ENCODE measurements at regions not wholly inside any gene's neighbourhood (a gene's known extent, or its start where the extent isn't known, plus 50 kb on each side); places are given as distances from the start of the nearest gene placed in this dataset.

DNA sequence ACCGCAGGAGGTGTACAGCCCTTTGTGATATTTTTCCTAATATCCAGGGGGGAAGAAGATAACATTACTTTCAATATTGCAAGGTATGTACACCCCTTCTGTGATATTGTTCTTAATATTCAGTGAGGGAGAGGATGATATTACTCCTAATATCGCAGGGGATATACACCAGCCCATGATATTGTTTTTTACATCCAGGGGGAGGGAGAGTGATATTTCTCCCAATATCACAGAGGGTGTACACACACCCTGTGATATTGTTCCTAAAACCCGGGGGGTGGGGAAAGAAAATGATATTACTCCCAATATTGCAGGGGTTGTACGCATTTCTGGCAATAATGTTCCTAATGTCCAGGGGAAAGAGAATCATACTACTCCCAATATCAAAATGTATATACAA lies 58.0 kb upstream of the SLC25A48 start:
- Mint-ChIP-seq H3K36me3 (ENCODE audit: low read depth) (no peaks in the 10 kb centered on the region), H3K27me3 (ENCODE audit: low read depth) (peaks cover 49% of the 10 kb centered on the region), H3K27ac (no peak overlapping the region), H3K4me1 (no peaks in the 10 kb centered on the region), H3K9me3 (peaks cover 7% of the 10 kb centered on the region), H3K4me3 (no peak overlapping the region)
- TF ChIP-seq, protein P1, sequence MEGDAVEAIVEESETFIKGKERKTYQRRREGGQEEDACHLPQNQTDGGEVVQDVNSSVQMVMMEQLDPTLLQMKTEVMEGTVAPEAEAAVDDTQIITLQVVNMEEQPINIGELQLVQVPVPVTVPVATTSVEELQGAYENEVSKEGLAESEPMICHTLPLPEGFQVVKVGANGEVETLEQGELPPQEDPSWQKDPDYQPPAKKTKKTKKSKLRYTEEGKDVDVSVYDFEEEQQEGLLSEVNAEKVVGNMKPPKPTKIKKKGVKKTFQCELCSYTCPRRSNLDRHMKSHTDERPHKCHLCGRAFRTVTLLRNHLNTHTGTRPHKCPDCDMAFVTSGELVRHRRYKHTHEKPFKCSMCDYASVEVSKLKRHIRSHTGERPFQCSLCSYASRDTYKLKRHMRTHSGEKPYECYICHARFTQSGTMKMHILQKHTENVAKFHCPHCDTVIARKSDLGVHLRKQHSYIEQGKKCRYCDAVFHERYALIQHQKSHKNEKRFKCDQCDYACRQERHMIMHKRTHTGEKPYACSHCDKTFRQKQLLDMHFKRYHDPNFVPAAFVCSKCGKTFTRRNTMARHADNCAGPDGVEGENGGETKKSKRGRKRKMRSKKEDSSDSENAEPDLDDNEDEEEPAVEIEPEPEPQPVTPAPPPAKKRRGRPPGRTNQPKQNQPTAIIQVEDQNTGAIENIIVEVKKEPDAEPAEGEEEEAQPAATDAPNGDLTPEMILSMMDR (IDR thresholded peaks at IDR 0.05; ENCODE audit: unreplicated experiment in 3 of 3): no peak

DNA sequence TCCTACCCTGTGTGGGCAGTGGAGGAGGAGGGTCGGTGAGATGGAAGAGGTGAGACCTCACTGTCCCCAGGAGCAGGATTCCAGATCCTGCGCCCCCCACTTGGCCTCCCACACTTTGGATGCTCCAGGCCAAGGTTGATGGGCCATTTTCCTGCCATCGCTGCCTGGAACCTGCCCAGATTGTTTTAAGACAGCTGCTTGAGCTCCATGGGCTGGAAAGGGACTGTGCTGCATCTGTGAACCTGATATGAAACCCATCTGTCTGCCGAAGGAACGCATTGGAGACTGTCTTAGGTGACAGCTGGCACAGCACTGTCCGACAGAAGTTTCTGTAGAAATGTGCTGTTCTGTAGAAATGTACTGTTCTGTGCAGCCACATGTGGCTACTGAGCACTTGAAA lies 72.7 kb upstream of the SLC25A48 start:
- TF ChIP-seq, protein P1 (IDR thresholded peaks at IDR 0.05; ENCODE audit: unreplicated experiment in 3 of 3): no peak
- Mint-ChIP-seq H3K4me1 (no peaks in the 10 kb centered on the region), H3K27me3 (ENCODE audit: low read depth) (peaks cover 8% of the 10 kb centered on the region), H3K36me3 (ENCODE audit: low read depth) (no peaks in the 10 kb centered on the region), H3K4me3 (no peak overlapping the region), H3K9me3 (peaks cover 23% of the 10 kb centered on the region), H3K27ac (no peak overlapping the region)

DNA sequence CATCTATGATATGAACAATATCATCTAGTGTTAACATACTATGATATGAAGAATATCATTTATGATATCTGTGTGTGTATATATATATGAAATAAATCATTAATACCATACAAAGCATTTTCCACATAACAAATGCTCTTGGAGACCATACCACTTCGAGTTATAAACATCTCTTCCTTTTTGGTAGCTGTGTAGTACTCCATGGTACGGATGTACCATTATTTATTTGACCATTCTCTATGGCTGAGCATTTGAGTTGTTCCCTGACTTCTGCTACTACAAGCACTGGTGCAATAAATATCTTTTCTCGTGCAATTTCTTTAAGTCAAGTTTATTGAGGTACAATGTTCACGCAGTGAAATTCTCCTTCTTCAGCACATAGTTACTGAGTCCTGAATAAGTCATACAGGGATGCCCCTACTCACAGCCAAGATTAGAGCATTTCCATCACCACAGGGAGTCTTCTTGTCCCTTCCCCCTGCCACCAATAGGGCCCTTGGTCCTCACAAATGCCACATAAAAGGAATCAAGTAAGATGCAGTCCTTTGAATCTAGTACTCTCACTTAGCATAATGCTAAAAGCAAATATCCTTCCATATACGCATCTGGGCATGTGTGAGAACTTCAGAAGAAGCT lies 75.2 kb upstream of the SLC25A48 start:
- Mint-ChIP-seq H3K36me3 (ENCODE audit: low read depth) (no peaks in the 10 kb centered on the region), H3K4me3 (no peak overlapping the region), H3K4me1 (no peaks in the 10 kb centered on the region), H3K9me3 (peaks cover 4% of the 10 kb centered on the region), H3K27ac (no peak overlapping the region), H3K27me3 (ENCODE audit: low read depth) (peaks cover 8% of the 10 kb centered on the region)
- TF ChIP-seq, protein P1 (IDR thresholded peaks at IDR 0.05; ENCODE audit: unreplicated experiment in 3 of 3): no peak

DNA sequence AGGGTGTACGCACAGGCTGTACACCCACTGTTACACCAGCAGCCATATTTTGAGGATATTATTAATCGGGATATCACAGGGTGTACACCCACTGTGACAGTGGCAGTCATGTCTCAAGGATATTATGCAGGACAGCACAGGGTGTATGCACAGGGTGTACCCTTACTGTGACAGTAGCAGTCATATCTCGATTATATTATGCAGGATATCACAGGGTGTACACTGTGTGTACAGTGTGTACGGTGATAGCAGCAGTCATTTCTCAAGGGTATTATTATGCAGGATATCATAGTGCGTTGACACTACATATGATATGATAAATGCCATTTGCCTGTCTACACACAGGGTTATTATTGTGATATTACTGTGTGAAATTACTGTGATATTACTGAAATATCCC lies 80.5 kb upstream of the SLC25A48 start:
- TF ChIP-seq, protein P1 (IDR thresholded peaks at IDR 0.05; ENCODE audit: unreplicated experiment in 3 of 3): no peak
- Mint-ChIP-seq H3K9me3 (no peaks in the 10 kb centered on the region), H3K4me3 (no peak overlapping the region), H3K27ac (no peak overlapping the region), H3K4me1 (no peaks in the 10 kb centered on the region), H3K27me3 (ENCODE audit: low read depth) (no peaks in the 10 kb centered on the region), H3K36me3 (ENCODE audit: low read depth) (no peaks in the 10 kb centered on the region)

DNA sequence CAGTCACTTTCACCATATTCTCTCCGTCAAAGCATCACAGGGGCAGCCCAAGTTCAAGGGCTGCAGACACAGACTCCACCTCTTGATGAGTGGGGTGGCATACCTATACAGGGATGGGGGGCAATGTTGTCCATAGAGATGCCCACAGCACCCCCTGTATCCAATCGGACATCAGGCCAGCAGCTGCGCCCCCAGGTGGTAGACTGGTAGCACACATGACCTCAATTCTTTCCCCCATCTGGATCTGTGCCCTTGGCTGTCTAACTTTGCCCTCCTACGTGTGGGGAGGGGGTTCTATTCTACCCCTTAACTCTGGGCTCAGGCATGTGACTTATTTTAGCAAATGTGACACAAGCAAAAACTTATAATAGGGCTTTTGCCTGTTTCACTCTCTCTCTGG lies 84.0 kb upstream of the SLC25A48 start:
- no peak overlapping the region for H3K4me3 Mint-ChIP-seq
- H3K4me1 Mint-ChIP-seq: no peaks in the 10 kb centered on the region
- TF ChIP-seq, protein P1 (IDR thresholded peaks at IDR 0.05; ENCODE audit: unreplicated experiment in 3 of 3): no peak
- no peak overlapping the region for H3K27ac Mint-ChIP-seq
- H3K36me3 Mint-ChIP-seq (ENCODE audit: low read depth): peaks cover 4% of the 10 kb centered on the region
- peaks cover 13% of the 10 kb centered on the region for H3K9me3 Mint-ChIP-seq
- H3K27me3 Mint-ChIP-seq (ENCODE audit: low read depth): peaks cover 5% of the 10 kb centered on the region

DNA sequence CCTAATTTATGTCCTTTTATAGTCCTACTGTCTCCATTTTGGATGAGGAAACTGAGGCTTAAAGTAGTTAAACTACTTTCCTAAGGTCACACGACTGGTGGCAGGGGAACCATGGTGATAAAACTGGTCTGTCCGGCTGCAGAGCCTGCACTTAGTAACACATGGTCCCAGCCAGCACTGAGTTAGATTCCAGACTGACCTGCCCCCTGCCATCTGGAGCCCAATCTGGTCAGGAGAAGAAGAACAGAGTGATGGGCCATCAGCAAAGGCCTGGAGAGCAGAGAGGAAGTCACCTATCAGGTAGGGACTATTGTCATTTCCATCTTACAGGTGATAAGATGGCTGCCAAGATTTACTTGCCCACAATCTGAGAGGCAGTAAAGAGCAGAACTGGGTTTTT lies 86.6 kb upstream of the SLC25A48 start:
- peaks cover 4% of the 10 kb centered on the region for H3K36me3 Mint-ChIP-seq (ENCODE audit: low read depth)
- peaks cover 5% of the 10 kb centered on the region for H3K27me3 Mint-ChIP-seq (ENCODE audit: low read depth)

More for the DNA sequence above, 86.6 kb upstream of the SLC25A48 start:
- Mint-ChIP-seq H3K9me3 (peaks cover 14% of the 10 kb centered on the region), H3K27ac (no peak overlapping the region), H3K4me3 (no peak overlapping the region), H3K4me1 (peaks cover 10% of the 10 kb centered on the region)
- TF ChIP-seq, protein P1 (IDR thresholded peaks at IDR 0.05; ENCODE audit: unreplicated experiment in 3 of 3): no peak

Data from nephron (organoid).